ENCODE measurements at regions not wholly inside any gene's neighbourhood (a gene's known extent, or its start where the extent isn't known, plus 50 kb on each side); places are given as distances from the start of the nearest gene placed in this dataset.

GRCh38 chr18:10278265-10278664 lies 176.2 kb upstream of the APCDD1 start:
- no peak for TF ChIP-seq CTCF (IDR thresholded peaks at IDR 0.05)
- H3K27ac ChIP-seq, result no peak overlapping the region
- DNase-seq (ENCODE audit: low spot score), result no peak

DNA sequence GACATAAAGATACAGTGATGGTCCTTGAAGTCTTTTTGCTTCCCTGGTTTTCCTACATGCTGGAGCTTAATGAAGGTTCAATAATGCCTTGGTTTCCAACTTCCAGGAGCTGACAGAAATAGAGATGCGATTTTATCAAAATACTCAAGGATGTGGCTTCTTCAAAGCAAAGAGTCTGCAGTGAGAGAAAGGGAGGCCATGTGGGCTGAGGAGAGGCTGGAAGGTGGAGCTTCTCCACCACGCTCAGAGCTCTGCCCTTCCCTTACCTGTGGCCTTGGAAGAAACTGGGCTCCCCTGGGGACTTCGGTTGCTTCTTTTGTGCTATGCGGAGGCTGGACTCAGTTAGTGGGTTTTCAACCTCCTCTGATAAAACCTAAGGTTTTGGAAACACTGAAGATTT lies 175.0 kb upstream of the APCDD1 start:
- no peak overlapping the region for H3K27ac ChIP-seq
- TF ChIP-seq CTCF (IDR thresholded peaks at IDR 0.05), result no peak
- DNase-seq (ENCODE audit: low spot score), result no peak
- no peak overlapping the region for H3K4me3 ChIP-seq

More at GRCh38 chr18:10278265-10278664, 176.2 kb upstream of the APCDD1 start:
- no peak overlapping the region for H3K4me3 ChIP-seq

DNA sequence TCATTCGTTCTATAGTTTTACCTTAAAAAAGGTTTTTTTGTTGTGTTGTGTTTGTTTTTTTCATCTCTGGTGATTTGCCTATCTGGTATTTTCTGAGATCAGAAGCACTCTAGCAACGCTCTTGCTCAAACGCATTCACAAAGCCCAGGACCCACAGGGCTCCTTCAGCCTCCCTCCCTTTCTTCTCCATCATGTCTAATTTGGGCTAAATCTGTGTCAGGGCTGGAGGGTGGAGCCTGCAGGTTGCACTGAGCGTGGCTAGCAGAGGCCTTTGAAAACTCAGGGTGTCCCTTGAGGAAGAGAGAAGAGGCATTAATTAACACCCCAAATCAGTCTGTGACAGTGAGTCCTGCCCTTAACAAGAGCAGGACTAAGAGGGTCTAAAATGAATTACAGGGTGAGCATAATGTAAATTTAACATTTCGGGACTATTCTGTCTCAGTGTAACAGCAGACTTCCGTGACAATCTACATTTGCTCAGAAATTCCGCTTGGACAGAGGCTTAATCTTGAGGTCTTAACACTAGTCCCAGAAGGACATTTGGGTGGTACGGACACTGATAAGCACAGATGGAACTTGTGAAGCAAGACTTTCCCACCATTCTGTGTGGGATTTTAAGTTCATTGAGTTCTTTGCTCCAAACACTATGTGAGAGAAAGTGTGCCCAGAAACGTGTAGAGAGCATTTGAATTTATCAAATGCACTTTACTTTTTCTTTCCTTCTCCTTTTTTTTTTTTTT lies 174.4 kb upstream of the APCDD1 start:
- no peak overlapping the region for H3K4me3 ChIP-seq
- TF ChIP-seq CTCF (IDR thresholded peaks at IDR 0.05), result no peak
- DNase-seq (ENCODE audit: low spot score), result no peak
- no peak overlapping the region for H3K27ac ChIP-seq

DNA sequence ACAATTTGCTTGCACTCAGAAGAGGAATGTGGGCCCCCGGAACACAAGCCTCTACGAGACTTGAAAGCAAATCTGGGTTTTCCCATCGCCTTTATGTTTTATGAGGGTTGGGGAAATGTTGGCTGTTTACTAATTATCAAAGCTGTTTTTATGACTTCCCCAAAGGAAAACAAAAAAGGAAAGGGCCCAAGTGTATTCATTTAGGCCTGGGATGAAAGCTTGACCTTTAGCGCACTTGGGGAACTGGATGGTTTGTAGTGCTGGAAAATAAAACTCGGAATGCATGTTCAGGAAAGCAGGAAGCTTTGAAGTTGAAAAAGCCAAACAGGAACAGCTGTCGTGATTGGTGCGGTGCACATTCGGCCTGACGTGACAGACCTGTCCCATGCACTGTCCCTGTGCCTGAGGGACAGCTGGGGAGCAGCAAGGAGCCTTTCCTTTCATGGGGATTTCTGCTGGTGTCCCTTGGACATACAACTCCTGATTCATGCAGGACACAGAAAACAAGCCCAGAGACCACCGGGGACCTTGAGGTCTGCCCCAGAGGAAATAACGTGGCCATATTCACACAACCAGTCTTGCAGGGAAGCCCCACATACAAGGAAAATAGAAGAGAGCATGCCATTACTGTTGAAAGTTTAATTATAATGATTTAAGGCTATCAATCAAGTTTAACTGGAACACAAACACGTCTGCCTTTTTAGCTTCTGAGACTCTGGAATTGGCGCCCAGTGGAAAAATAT lies 169.7 kb upstream of the APCDD1 start:
- H3K27ac ChIP-seq, result no peak overlapping the region
- no peak for DNase-seq (ENCODE audit: low spot score)
- H3K4me3 ChIP-seq, result no peak overlapping the region
- no peak for TF ChIP-seq CTCF (IDR thresholded peaks at IDR 0.05)

DNA sequence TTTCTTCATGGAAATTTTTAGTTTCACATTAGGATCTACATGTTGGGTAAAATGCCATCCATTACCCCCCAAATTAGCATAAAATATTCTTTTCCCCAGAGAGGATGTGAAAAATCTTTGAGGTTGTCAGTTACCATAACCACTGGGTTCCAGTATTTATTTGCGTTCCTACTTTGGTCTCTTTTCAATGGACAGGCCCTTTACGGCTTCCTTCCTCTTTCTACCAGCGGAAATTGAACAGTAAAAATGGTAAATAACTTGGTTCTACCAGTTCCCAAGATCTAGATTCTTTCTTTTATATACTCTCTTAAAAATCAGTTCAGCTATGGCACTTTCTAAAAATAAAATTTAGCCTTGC lies 169.2 kb upstream of the APCDD1 start:
- Histone ChIP-seq H3K27ac (no peak overlapping the region), H3K4me3 (no peak overlapping the region)
- DNase-seq (ENCODE audit: low spot score), result no peak
- no peak for TF ChIP-seq CTCF (IDR thresholded peaks at IDR 0.05)

DNA sequence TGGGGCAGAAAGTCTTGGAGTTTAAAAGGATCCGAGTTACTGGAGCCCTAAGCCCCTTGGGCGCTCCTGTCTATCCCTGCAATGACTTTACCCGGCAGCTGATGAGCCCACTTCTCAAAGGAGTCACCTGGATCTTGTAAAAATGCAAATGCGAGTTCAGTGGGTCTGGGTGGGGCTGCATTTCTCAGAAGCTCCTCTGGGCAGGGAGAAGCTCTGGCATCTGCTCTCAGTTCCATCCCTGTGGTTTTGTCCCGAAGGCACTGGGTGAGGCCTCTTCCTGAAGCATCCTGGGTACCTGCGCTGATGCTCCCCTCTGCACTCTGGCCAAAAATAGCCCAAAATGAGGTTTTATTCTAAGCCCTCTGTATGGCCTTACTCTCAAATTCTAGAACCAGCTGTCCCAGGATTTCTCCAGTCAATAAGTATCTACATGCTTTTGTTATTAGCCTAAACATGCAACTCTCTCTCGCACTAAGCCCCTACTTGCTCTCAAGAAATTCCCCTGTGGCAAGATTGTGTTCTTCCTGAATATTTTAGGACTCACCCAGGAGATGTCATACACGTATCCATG lies 167.8 kb upstream of the APCDD1 start:
- Histone ChIP-seq H3K4me3 (no peak overlapping the region), H3K27ac (no peak overlapping the region)
- no peak for TF ChIP-seq CTCF (IDR thresholded peaks at IDR 0.05)
- DNase-seq (ENCODE audit: low spot score), result no peak
